MM.1S (cell line): ENCODE measurements at regions not wholly inside any gene's neighbourhood (a gene's known extent, or its start where the extent isn't known, plus 50 kb on each side); places are given as distances from the start of the nearest gene placed in this dataset.
"Not testable (repeated sequence)": the region's sequence is repeated elsewhere in the genome, so short reads cannot be mapped to it uniquely, and the experiment has no call there.

Experiments
- DNase-seq: peaks from one replicate; pipeline ENCODE4 v3.0.0-alpha.2; 2015
- H2AFZ ChIP-seq: fragments of 300-600 bp; sonication (generic); 2 replicates; pipeline ENCODE4 v1.6.0; 2016; ENCODE audit warnings: antibody characterized with exemption, low read length
- H3F3A ChIP-seq: fragments of 300-600 bp; sonication (generic); 2 replicates; pipeline ENCODE4 v1.6.1; 2016; ENCODE audit warnings: mild to moderate bottlenecking, antibody characterized with exemption, low read length, moderate library complexity, mixed read lengths; ENCODE audit not compliant: insufficient read depth
- H3K27ac ChIP-seq: fragments of 300-600 bp; sonication (generic); 2 replicates; pipeline ENCODE4 v1.5.1; 2016; ENCODE audit warnings: mild to moderate bottlenecking, low read length
- H3K27me3 ChIP-seq: fragments of 300-600 bp; sonication (generic); replicated peaks from 2 replicates; pipeline ENCODE4 v1.6.0; 2016; ENCODE audit warnings: low read length; ENCODE audit not compliant: insufficient read depth
- H3K36me3 ChIP-seq: fragments of 300-600 bp; sonication (generic); replicated peaks from 2 replicates; pipeline ENCODE4 v1.6.1; 2016; ENCODE audit warnings: mild to moderate bottlenecking, low read length, mixed read lengths; ENCODE audit not compliant: insufficient read depth
- H3K4me1 ChIP-seq: fragments of 300-600 bp; sonication (generic); 2 replicates; pipeline ENCODE4 v1.6.1; 2016; ENCODE audit warnings: low read length, mixed read lengths
- H3K4me2 ChIP-seq: fragments of 300-600 bp; sonication (generic); 2 replicates; pipeline ENCODE4 v1.6.0; 2016; ENCODE audit warnings: low read depth, low read length
- H3K4me3 ChIP-seq: fragments of 300-600 bp; sonication (generic); 2 replicates; pipeline ENCODE4 v1.5.1; 2016; ENCODE audit warnings: low read length, mixed read lengths
- H3K79me2 ChIP-seq: fragments of 300-600 bp; sonication (generic); 2 replicates; pipeline ENCODE4 v1.6.1; 2016; ENCODE audit warnings: mixed run types, low read length, mixed read lengths
- H3K9ac ChIP-seq: fragments of 300-600 bp; sonication (generic); 2 replicates; pipeline ENCODE4 v1.6.1; 2016; ENCODE audit warnings: low read length, mixed read lengths
- H3K9me2 ChIP-seq: fragments of 300-600 bp; sonication (generic); replicated peaks from 2 replicates; pipeline ENCODE4 v1.6.1; 2016; ENCODE audit warnings: mild to moderate bottlenecking, low read length, mixed read lengths; ENCODE audit not compliant: insufficient read depth
- H3K9me3 ChIP-seq: fragments of 300-600 bp; sonication (generic); replicated peaks from 2 replicates; pipeline ENCODE4 v1.6.1; 2016; ENCODE audit warnings: mild to moderate bottlenecking, low read length, mixed read lengths; ENCODE audit not compliant: insufficient read depth
- H4K20me1 ChIP-seq: fragments of 300-600 bp; sonication (generic); 2 replicates; pipeline ENCODE4 v1.6.1; 2016; ENCODE audit warnings: mild to moderate bottlenecking, low read length, moderate library complexity, mixed read lengths; ENCODE audit not compliant: insufficient read depth
- CTCF ChIP-seq: fragments of 300-600 bp; sonication (generic); IDR thresholded peaks from 2 replicates; pipeline ENCODE4 v1.5.1; 2016; ENCODE audit warnings: antibody characterized with exemption, low read length, mixed read lengths
- EZH2 ChIP-seq: fragments of 300-600 bp; sonication (generic); optimal IDR thresholded peaks from 2 replicates; pipeline ENCODE3; 2017; ENCODE audit warnings: low read depth, mild to moderate bottlenecking, antibody characterized with exemption, low read length, mixed read lengths
- EZH2phosphoT487 ChIP-seq: fragments of 300-600 bp; sonication (generic); IDR thresholded peaks from 2 replicates; pipeline ENCODE4 v1.6.1; 2018; ENCODE audit warnings: antibody characterized with exemption, low read length

- H3K36me3 ChIP-seq: no peaks in the 10 kb centered on the region
- no peaks in the 10 kb centered on the region for H3K27me3 ChIP-seq
- no peak overlapping the region for H3K4me3 ChIP-seq
- H3K79me2 ChIP-seq: no peaks in the 10 kb centered on the region
- H3K9me3 ChIP-seq: no peaks in the 10 kb centered on the region
- H3K9me2 ChIP-seq: no peaks in the 10 kb centered on the region
- no peak overlapping the region for H3K27ac ChIP-seq
- H3K4me2 ChIP-seq: no peak overlapping the region
- no peaks in the 10 kb centered on the region for H4K20me1 ChIP-seq
- no peak overlapping the region for H3K9ac ChIP-seq
- no peak for TF ChIP-seq EZH2phosphoT487
- no peak for TF ChIP-seq CTCF
- TF ChIP-seq EZH2: no peak
- H3K4me1 ChIP-seq: peaks cover 5% of the 10 kb centered on the region; the same call in 1 of the 2 replicates
- no peaks in the 10 kb centered on the region for H3F3A ChIP-seq
- H2AFZ ChIP-seq: no peak overlapping the region
- DNase-seq: no peak
Observed at GRCh38 chr9:26643826-26644225, 248.8 kb downstream of the CAAP1 start.

- Histone ChIP-seq H3K9me3 (no peaks in the 10 kb centered on the region), H3K27me3 (no peaks in the 10 kb centered on the region), H3K4me2 (no peak overlapping the region), H3K9ac (no peak overlapping the region), H3F3A (no peaks in the 10 kb centered on the region), H3K4me3 (no peak overlapping the region), H3K4me1 (no peaks in the 10 kb centered on the region), H2AFZ (no peak overlapping the region), H3K27ac (no peak overlapping the region), H3K79me2 (no peaks in the 10 kb centered on the region), H3K36me3 (no peaks in the 10 kb centered on the region), H4K20me1 (no peaks in the 10 kb centered on the region), H3K9me2 (no peaks in the 10 kb centered on the region)
- no peak for DNase-seq
- no peak for TF ChIP-seq EZH2phosphoT487
- TF ChIP-seq EZH2: no peak
- no peak for TF ChIP-seq CTCF
Observed at GRCh38 chr9:26639761-26640160, 252.8 kb downstream of the CAAP1 start.

- Histone ChIP-seq H2AFZ (no peak overlapping the region), H3K27ac (no peak overlapping the region), H3K79me2 (no peaks in the 10 kb centered on the region), H3K4me1 (no peaks in the 10 kb centered on the region), H3K36me3 (no peaks in the 10 kb centered on the region), H3K27me3 (no peaks in the 10 kb centered on the region), H3K9me2 (no peaks in the 10 kb centered on the region), H3K9ac (no peak overlapping the region), H3F3A (no peaks in the 10 kb centered on the region), H3K4me3 (no peak overlapping the region), H4K20me1 (no peaks in the 10 kb centered on the region), H3K9me3 (no peaks in the 10 kb centered on the region), H3K4me2 (no peak overlapping the region)
- TF ChIP-seq CTCF: no peak
- DNase-seq: no peak
Observed at GRCh38 chr9:26637101-26637500, 255.5 kb downstream of the CAAP1 start.

GRCh38 chr9:26613851-26614350 lies 278.7 kb downstream of the CAAP1 start:
- H3K9me2 ChIP-seq, H3K27ac ChIP-seq, DNase-seq, H3F3A ChIP-seq, H3K9me3 ChIP-seq, H3K9ac ChIP-seq, H3K27me3 ChIP-seq, H2AFZ ChIP-seq, H4K20me1 ChIP-seq, H3K79me2 ChIP-seq, H3K4me3 ChIP-seq, H3K36me3 ChIP-seq, H3K4me2 ChIP-seq, H3K4me1 ChIP-seq: not testable (repeated sequence)
- peak; percentile 28 for TF ChIP-seq CTCF
